Epidermal melanocyte (primary cell): ENCODE measurements at regions not wholly inside any gene's neighbourhood (a gene's known extent, or its start where the extent isn't known, plus 50 kb on each side); places are given as distances from the start of the nearest gene placed in this dataset.
A peak's percentile ranks its signal among the peaks of the same experiment; 100 is the strongest.
"Not testable (repeated sequence)": the region's sequence is repeated elsewhere in the genome, so short reads cannot be mapped to it uniquely, and the experiment has no call there.

Experiments
- DNase-seq: peaks from one replicate; pipeline ENCODE4 v3.0.0; 2011; ENCODE audit warnings: low spot score; ENCODE audit not compliant: insufficient read length

GRCh38 chr4:56575820-56576429 is 70.3 kb downstream of the ARL9 start:
- peak; percentile 42 for DNase-seq

- not testable (repeated sequence) for DNase-seq
These were observed 86.8 kb downstream of the ARL9 start for GRCh38 chr4:56592417-56592816.
